GM19468 (cell line): ENCODE measurements at regions not wholly inside any gene's neighbourhood (a gene's known extent, or its start where the extent isn't known, plus 50 kb on each side); places are given as distances from the start of the nearest gene placed in this dataset.
"Not testable (repeated sequence)": the region's sequence is repeated elsewhere in the genome, so short reads cannot be mapped to it uniquely, and the experiment has no call there.

Experiments
- ATAC-seq: cut with Tn5 transposase; IDR thresholded peaks from one replicate; pipeline ENCODE4 v1.9.1; 2021; ENCODE audit warnings: mild to moderate bottlenecking, moderate library complexity, moderate number of reproducible peaks; ENCODE audit not compliant: unreplicated experiment; ENCODE audit errors: extremely low read depth

DNA sequence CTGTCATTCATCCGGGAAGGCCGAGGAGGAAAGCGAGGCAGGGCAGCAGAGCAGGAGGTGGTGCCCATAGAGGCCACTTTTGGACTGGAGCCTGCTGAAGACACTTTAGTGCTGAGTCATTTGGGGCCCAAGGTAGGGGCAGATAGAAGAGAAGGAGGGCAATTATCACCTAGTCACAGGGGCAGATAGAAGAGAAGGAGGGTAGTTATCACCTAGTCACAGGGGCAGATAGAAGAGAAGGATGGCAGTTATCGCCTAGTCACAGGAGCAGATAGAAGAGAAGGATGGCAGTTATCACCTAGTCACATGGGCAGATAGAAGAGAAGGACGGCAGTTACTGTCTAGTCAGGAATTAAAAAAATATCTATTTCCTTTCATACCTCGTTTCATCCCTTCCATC lies 1372.6 kb downstream of the FOXD4L5 start:
- not testable (repeated sequence) for ATAC-seq

DNA sequence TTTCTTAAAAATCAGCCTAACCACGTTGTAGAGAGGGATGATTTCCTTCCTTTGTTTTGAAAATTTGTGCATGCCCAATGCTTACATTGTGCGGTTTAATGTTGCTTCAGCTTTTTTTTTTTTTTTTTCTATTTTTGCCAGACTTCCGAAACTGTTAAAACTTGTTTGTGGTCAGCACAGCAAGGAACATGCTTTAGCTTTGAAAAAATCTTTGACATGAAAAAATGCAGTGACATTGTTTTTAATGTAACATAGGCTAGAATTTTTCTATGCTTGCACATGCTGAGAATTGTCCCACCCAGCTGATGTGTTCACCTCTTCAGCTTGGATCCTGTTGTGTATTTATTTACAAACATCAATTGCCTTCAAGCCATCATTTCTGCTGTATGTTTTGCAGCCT lies 1375.9 kb downstream of the FOXD4L5 start:
- ATAC-seq = not testable (repeated sequence)

GRCh38 chr9:63899637-63900190 lies 1385.3 kb downstream of the FOXD4L5 start:
- not testable (repeated sequence) for ATAC-seq

DNA sequence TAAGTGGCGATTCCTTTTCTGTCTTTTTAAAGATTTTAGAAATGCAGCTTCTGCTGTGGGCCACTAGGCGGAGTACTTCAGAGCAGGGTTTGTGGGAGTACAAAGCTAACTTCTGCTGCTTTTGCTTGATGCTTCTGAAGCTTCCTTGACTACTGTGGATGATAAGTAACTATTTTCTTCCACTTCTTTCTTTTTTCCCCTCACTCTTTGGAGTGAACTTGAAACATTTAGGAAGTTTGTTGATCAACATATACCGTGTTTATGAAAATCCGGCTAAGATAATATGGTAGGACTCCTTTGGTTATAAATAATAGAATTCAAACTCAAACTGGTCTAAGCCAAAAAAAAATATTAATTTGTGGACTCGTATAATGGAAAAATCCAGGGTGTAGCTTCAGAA lies 1403.6 kb downstream of the FOXD4L5 start:
- not testable (repeated sequence) for ATAC-seq

- not testable (repeated sequence) for ATAC-seq
Measured at GRCh38 chr9:63876380-63876779, 1408.6 kb downstream of the FOXD4L5 start.

- ATAC-seq = no peak
Measured at GRCh38 chr9:63859475-63860215, 1425.4 kb downstream of the FOXD4L5 start.

GRCh38 chr9:63859090-63859474 lies 1425.9 kb downstream of the FOXD4L5 start:
- ATAC-seq = not testable (repeated sequence)

DNA sequence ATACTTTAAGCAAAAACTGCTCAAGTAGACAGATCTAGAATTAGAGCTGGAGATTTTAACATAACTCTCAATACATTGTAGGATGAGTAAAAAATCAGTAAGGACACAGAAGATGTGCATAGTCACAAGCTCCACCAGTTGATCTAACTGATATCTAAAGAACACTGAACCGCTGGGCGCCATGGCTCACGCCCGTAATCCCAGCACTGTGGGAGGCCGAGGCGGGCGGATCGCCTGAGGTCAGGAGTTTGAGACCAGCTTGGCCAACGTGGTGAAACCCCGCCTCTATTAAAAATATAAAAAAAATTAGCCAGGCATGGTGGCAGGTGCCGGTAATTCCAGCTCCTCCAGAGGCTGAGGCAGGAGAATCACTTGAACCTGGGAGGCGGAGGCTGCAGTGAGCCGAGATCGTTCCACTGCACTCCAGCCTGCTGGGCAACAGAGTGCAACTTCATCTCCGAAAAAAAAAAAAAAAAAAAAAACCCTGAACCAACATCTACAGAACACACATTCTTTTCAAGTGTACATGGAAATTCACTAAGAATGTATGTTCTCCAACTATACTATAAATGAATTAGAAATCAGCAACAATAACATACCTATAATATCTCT lies 1431.8 kb downstream of the FOXD4L5 start:
- not testable (repeated sequence) for ATAC-seq

DNA sequence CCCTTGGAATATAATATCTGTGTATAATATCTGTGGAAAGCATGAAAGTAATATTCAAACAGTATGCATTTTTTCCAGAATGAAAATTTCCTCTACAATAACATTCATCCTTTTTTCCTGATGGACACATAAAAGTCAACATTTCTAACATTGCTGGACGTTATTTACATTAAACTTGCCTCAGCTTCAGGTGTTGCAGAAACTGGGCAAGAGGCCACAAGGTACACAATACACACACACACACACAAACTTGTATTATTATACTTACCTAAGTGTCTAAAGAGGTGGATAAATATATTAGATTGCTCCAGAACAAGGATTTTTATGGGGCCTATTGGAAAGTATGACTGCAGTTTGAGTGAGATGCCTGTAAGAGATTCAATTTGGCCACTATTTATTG lies 1460.2 kb downstream of the FOXD4L5 start:
- ATAC-seq = not testable (repeated sequence)

DNA sequence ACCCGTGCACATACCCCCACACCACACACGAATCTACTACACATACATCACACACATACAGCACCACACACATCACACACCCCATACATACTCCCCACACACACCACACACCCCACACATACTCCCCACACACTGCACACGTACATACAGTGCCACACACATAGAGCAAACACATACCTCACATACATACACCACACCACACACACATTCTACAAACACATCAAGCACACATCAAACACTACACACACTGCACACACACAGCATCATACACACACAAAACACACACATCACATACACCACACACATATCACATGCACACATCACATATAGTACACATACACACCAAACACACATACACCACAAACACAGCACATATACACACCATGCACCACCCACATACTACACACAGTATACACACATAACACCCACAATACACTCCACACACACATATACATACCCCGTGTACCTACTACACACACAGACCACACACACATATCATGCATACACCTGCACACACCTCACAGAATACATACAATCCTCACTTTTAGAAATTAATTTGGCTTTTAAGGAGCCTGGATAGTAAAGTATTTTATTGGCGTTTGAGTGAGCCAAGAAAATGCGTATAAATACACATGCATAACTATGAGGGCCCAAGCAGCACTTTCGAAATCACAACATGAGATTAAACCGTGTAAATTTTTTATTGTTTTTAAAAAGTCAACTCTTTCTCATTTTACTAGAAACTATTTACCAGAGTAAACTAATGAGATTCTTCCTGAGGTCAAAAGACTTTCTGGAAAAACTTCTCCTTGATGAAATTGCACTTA lies 1461.4 kb downstream of the FOXD4L5 start:
- not testable (repeated sequence) for ATAC-seq

GRCh38 chr9:63822615-63823374 lies 1462.2 kb downstream of the FOXD4L5 start:
- not testable (repeated sequence) for ATAC-seq

DNA sequence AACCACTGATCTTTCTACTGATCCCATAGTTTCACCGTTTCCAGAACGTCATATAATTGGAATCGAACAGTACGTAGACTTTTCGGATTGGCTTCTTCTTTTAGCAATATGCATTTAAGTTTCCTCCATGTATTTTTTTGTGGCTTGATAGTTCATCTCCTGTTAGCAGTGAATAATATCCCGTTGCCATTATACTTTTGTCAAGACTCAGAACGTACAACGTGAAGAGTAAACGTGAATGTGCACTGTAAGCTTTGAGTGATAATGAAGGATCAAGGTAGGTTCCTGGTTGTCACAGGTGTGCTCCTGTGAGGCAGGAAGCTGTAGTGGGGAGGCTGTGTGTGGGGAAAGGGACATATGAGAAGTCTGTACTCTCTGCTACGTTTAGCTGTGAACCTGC lies 1463.7 kb downstream of the FOXD4L5 start:
- ATAC-seq = not testable (repeated sequence)

DNA sequence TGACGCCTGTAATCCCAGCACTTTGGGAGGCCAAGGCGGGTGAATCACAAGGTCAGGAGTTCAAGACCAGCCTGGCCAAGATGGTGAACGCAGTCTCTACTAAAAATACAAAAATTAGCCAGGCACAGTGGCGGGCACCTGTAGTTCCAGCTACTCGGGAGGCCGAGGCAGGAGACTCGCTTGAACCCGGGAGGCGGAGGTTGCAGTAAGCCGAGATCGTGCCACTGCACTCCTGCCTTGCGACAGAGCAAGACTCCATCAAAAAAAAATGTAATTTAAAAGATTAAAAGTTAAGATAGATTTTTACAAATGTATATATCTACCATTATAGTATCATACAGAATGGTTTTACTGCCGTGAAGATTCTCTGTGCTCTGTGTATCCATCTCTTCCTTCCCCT lies 1464.1 kb downstream of the FOXD4L5 start:
- not testable (repeated sequence) for ATAC-seq

GRCh38 chr9:63820383-63820782 lies 1464.6 kb downstream of the FOXD4L5 start:
- not testable (repeated sequence) for ATAC-seq

DNA sequence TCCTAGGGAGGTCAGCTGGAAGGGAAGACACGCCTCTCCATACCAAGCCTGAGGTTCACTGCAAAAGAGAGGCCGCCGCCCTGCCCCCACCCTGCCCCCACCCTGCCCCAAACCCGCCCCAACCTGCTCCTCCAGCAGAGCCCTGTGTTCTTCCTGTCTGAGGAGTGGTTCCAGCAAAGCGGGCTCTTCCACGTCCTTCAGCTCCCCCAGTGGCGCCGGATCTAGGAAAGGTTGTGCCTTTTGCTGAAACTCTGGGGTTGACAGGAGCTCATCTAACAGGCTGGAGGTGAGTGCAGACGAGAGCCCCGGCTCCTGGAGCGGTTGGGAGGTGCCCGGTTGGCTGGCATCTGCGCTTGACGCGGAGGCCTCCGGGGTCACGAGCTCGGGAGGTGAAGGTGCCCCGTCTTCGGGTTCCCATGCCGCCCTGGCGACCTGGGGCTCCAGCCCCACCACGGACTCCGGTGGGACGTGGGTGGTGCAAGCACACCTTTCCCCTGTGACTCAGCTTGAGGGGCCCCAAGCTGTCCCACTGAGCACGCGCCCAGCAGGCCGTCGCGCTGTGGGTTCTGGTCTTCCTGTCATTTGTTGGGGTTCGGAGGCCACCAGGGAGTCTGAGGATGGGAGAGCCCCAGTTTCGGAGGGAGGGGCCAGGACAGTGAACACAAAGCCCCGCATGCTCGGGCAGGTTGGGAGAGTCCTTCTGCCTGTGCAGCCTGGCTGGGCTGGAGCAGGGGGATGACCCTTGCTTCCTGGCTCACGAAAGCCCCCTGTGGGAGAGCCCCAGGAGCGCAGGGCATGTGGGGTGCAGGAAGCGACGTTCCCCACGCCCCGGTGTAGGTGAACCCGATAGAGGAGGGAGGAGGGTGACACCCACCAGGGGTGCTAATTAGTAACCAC lies 1467.1 kb downstream of the FOXD4L5 start:
- peak; percentile 24 for ATAC-seq

DNA sequence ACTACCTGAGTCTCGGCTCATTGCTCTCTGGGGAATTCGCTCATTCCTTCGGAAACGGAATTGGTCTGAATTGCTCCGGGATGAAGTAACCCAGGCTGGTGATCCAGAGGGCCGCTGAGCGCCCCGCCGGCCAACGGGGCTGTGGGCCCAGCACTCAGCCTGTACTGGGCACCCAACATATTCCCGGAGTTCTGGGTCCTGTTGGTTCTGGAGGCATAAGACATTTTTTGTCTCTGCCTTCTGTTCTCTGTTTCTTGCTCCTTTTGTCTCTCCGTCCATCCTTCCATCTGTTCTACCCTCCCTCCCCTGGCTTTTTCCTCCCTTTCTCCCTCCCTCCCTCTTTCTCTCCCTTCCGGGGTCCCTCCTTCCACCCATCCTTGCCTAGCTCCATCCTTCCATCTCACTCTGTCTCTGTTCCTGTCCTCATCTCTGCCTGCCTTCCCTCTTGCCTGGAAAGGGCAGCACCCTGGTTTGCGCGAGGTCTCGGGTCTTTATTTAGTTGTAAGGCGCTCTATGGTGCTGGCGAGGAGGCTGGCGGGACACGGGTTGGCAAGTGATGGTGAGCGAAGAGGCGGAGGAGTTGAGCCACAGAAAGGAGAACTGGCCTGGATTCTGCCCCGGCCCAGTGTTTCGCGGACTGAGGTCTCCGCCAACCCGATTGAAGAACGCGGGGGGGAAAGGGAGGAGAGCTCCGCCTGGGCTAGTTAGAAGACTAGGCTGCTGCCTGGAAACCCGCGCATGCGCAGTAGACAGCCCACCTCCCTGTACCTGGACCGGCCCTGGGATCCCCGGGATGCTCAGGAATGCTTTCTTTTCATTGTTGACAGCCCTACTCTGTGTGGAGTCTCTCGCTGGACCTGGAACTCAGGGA lies 1468.0 kb downstream of the FOXD4L5 start:
- peak; percentile 59 for ATAC-seq

- ATAC-seq = not testable (repeated sequence)
Measured at GRCh38 chr9:63814970-63815669, 1469.9 kb downstream of the FOXD4L5 start.
